Neural progenitor cell (in vitro differentiated cells): ENCODE measurements at regions not wholly inside any gene's neighbourhood (a gene's known extent, or its start where the extent isn't known, plus 50 kb on each side); places are given as distances from the start of the nearest gene placed in this dataset.

Experiments used
- EZH2phosphoT487 ChIP-seq: fragments of 200-600 bp; sonication (generic); IDR thresholded peaks from 2 replicates; pipeline ENCODE4 v1.6.1; 2017; ENCODE audit warnings: antibody characterized with exemption
- TF ChIP-seq, protein P1 (sequence below): fragments of 200-600 bp; sonication (generic); IDR thresholded peaks from 2 replicates; pipeline ENCODE4 v1.5.1; 2017; ENCODE audit warnings: antibody characterized with exemption, mild to moderate bottlenecking

DNA sequence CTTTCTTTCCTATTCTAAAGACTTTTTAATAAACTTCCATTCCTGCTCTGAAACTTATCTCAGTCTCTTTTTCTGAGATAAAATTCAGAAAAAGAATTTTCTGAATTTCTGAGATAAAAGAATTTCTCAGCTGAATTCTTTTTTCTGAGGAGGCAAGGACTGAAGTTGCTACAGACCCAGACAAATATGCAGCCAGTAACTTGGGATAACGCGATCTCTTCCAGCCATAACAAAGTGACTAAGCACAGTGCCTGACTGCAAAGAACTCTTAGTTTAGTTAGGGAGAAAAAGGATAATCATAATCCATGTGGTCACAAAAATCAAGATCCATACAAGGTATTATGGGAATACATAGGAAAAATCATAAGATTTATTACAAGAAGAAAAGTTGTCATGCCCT, 222.0 kb upstream of the GAP43 start:
- TF ChIP-seq, protein P1, sequence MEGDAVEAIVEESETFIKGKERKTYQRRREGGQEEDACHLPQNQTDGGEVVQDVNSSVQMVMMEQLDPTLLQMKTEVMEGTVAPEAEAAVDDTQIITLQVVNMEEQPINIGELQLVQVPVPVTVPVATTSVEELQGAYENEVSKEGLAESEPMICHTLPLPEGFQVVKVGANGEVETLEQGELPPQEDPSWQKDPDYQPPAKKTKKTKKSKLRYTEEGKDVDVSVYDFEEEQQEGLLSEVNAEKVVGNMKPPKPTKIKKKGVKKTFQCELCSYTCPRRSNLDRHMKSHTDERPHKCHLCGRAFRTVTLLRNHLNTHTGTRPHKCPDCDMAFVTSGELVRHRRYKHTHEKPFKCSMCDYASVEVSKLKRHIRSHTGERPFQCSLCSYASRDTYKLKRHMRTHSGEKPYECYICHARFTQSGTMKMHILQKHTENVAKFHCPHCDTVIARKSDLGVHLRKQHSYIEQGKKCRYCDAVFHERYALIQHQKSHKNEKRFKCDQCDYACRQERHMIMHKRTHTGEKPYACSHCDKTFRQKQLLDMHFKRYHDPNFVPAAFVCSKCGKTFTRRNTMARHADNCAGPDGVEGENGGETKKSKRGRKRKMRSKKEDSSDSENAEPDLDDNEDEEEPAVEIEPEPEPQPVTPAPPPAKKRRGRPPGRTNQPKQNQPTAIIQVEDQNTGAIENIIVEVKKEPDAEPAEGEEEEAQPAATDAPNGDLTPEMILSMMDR: no peak
- TF ChIP-seq EZH2phosphoT487: no peak
